H9 (cell line): ENCODE measurements at regions not wholly inside any gene's neighbourhood (a gene's known extent, or its start where the extent isn't known, plus 50 kb on each side); places are given as distances from the start of the nearest gene placed in this dataset.

Source experiments
- DNase-seq: peaks from one replicate; pipeline ENCODE4 v3.0.0-alpha.2; 2017
- H2AFZ ChIP-seq: one replicate; pipeline ENCODE4 v1.6.1; 2013; ENCODE audit warnings: mild to moderate bottlenecking, low read length, control low read depth, moderate library complexity
- H2AK5ac ChIP-seq: 2 replicates; pipeline ENCODE4 v1.6.1; 2013; ENCODE audit warnings: low read length, control low read depth, mixed read lengths; ENCODE audit not compliant: insufficient read length
- H2BK120ac ChIP-seq: one replicate; pipeline ENCODE4 v1.6.1; 2013; ENCODE audit warnings: low read depth, mild to moderate bottlenecking, low read length, control low read depth, inconsistent platforms; ENCODE audit not compliant: poor library complexity, severe bottlenecking
- H2BK12ac ChIP-seq: 2 replicates; pipeline ENCODE4 v1.6.1; 2013; ENCODE audit warnings: low read length, control low read depth, mixed read lengths, low read depth; ENCODE audit not compliant: insufficient read length
- H2BK15ac ChIP-seq: 2 replicates; pipeline ENCODE4 v1.6.1; 2013; ENCODE audit warnings: low read depth, low read length, control low read depth
- H2BK20ac ChIP-seq: one replicate; pipeline ENCODE4 v1.6.1; 2013; ENCODE audit warnings: low read depth, mild to moderate bottlenecking, low read length, control low read depth, inconsistent platforms; ENCODE audit not compliant: poor library complexity, severe bottlenecking
- H2BK5ac ChIP-seq: 2 replicates; pipeline ENCODE4 v1.6.1; 2013; ENCODE audit warnings: low read length, control low read depth, mixed read lengths; ENCODE audit not compliant: insufficient read length
- H3K14ac ChIP-seq: 2 replicates; pipeline ENCODE4 v1.6.1; 2013; ENCODE audit warnings: low read length, control low read depth; ENCODE audit not compliant: insufficient read depth
- H3K18ac ChIP-seq: 2 replicates; pipeline ENCODE4 v1.6.1; 2013; ENCODE audit warnings: low read depth, mild to moderate bottlenecking, mixed read lengths, low read length, control low read depth; ENCODE audit not compliant: insufficient read length
- H3K23ac ChIP-seq: 2 replicates; pipeline ENCODE4 v1.6.1; 2013; ENCODE audit warnings: low read length, control low read depth, mixed read lengths, low read depth; ENCODE audit not compliant: insufficient read length
- H3K23me2 ChIP-seq: 2 replicates; pipeline ENCODE4 v1.6.1; 2013; ENCODE audit warnings: low read depth, mild to moderate bottlenecking, mixed read lengths, low read length, control low read depth; ENCODE audit not compliant: insufficient read length, poor library complexity, severe bottlenecking
- H3K27ac ChIP-seq: 2 replicates; pipeline ENCODE4 v1.5.1; 2013; ENCODE audit warnings: low read length, control low read depth, mixed read lengths, low read depth; ENCODE audit not compliant: insufficient read length
- H3K27me3 ChIP-seq: 2 replicates; pipeline ENCODE4 v1.6.1; 2013; ENCODE audit warnings: low read length, control low read depth, inconsistent platforms; ENCODE audit not compliant: insufficient read depth
- H3K4ac ChIP-seq: 2 replicates; pipeline ENCODE4 v1.6.1; 2013; ENCODE audit warnings: low read depth, mild to moderate bottlenecking, control low read depth, inconsistent platforms, low read length, moderate library complexity
- H3K4me1 ChIP-seq: 2 replicates; pipeline ENCODE4 v1.6.1; 2013; ENCODE audit warnings: low read length, control low read depth, inconsistent platforms; ENCODE audit not compliant: insufficient read depth
- H3K4me2 ChIP-seq: 2 replicates; pipeline ENCODE4 v1.6.1; 2013; ENCODE audit warnings: low read length, control low read depth, mixed read lengths; ENCODE audit not compliant: insufficient read length, insufficient read depth
- H3K56ac ChIP-seq: 2 replicates; pipeline ENCODE4 v1.6.1; 2013; ENCODE audit warnings: low read depth, mild to moderate bottlenecking, mixed read lengths, low read length, control low read depth; ENCODE audit not compliant: insufficient read length
- H3K79me1 ChIP-seq: 2 replicates; pipeline ENCODE4 v1.6.1; 2013; ENCODE audit warnings: low read depth, mild to moderate bottlenecking, moderate library complexity, low read length, control low read depth, inconsistent platforms; ENCODE audit not compliant: insufficient read depth, poor library complexity, severe bottlenecking
- H3K79me2 ChIP-seq: 2 replicates; pipeline ENCODE4 v1.6.1; 2013; ENCODE audit warnings: low read length, control low read depth, inconsistent platforms; ENCODE audit not compliant: insufficient read depth
- H3K9ac ChIP-seq: 2 replicates; pipeline ENCODE4 v1.6.1; 2013; ENCODE audit warnings: low read length, control low read depth, mixed read lengths; ENCODE audit not compliant: insufficient read length; ENCODE audit errors: extremely low read depth
- H3K9me3 ChIP-seq: one replicate; pipeline ENCODE4 v1.6.1; 2013; ENCODE audit warnings: low read depth, low read length, inconsistent platforms; ENCODE audit not compliant: control insufficient read depth
- H3T11ph ChIP-seq: one replicate; pipeline ENCODE4 v1.6.1; 2013; ENCODE audit warnings: mild to moderate bottlenecking, low read length, control low read depth, inconsistent platforms
- H4K20me1 ChIP-seq: one replicate; pipeline ENCODE4 v1.6.1; 2013; ENCODE audit not compliant: control insufficient read depth, insufficient read length, insufficient read depth
- H4K5ac ChIP-seq: 2 replicates; pipeline ENCODE4 v1.6.1; 2013; ENCODE audit warnings: low read depth, mild to moderate bottlenecking, mixed read lengths, low read length, control low read depth; ENCODE audit not compliant: insufficient read length
- H4K8ac ChIP-seq: replicated peaks from 2 replicates; pipeline ENCODE4 v1.6.1; 2013; ENCODE audit warnings: low read length, control low read depth, mixed read lengths, low read depth; ENCODE audit not compliant: insufficient read length
- H4K91ac ChIP-seq: 2 replicates; pipeline ENCODE4 v1.6.1; 2013; ENCODE audit warnings: low read depth, mild to moderate bottlenecking, moderate library complexity, mixed read lengths, low read length, control low read depth; ENCODE audit not compliant: insufficient read length
- H3K27ac Mint-ChIP-seq, 3 experiments: 2 replicates in 2 of 3; 3 replicates in 1 of 3; pipeline ENCODE4 v1.8.0; 2020 to 2021; ENCODE audit warnings: mixed read lengths in 3 of 3, mild to moderate bottlenecking in 1 of 3, moderate library complexity in 1 of 3
- H3K27me3 Mint-ChIP-seq: 2 replicates; pipeline ENCODE4 v1.8.0; 2021; ENCODE audit warnings: low read depth, mild to moderate bottlenecking, moderate library complexity, mixed read lengths
- H3K36me3 Mint-ChIP-seq, 3 experiments: 2 replicates in 2 of 3; 3 replicates in 1 of 3; pipeline ENCODE4 v1.8.0; 2020 to 2021; ENCODE audit warnings: low read depth in 3 of 3, mixed read lengths in 3 of 3; ENCODE audit not compliant: insufficient read depth in 1 of 3
- H3K4me1 Mint-ChIP-seq, 2 experiments: 2 replicates each; pipeline ENCODE4 v1.8.0; 2020; ENCODE audit warnings: mixed read lengths in 2 of 2
- H3K4me3 Mint-ChIP-seq, 2 experiments: 2 replicates in 1 of 2; 3 replicates in 1 of 2; pipeline ENCODE4 v1.8.0; 2020 to 2021; ENCODE audit warnings: mild to moderate bottlenecking in 2 of 2, mixed read lengths in 2 of 2, moderate library complexity in 1 of 2
- H3K9me3 Mint-ChIP-seq, 2 experiments: 2 replicates in 1 of 2; 3 replicates in 1 of 2; pipeline ENCODE4 v1.8.0; 2020; ENCODE audit warnings: mild to moderate bottlenecking in 2 of 2, mixed read lengths in 2 of 2, moderate library complexity in 1 of 2
- CTCF ChIP-seq: fragments of 200-600 bp; sonication (generic); conservative IDR thresholded peaks from 3 replicates; pipeline ENCODE4 v1.8.0; 2021; ENCODE audit warnings: antibody characterized with exemption, mild to moderate bottlenecking

- H3K4ac ChIP-seq: no peak overlapping the region
- H2BK120ac ChIP-seq: no peak overlapping the region
- no peaks in the 10 kb centered on the region for H4K20me1 ChIP-seq
- Mint-ChIP-seq H3K9me3 (peaks cover 3 to 11% of the 10 kb centered on the region in 2 experiments; a peak in 4 of 5 replicates), H3K4me3 (no peak overlapping the region), H3K4me1 (peaks cover 0 to 2% of the 10 kb centered on the region in 2 experiments; a peak in 1 of 4 replicates), H3K27me3 (peaks cover 1% of the 10 kb centered on the region; the same call in 1 of the 2 replicates), H3K36me3 (peaks cover 3 to 11% (median 3%) of the 10 kb centered on the region in 3 experiments; a peak in 4 of 7 replicates), H3K27ac (no peak overlapping the region)
- no peak overlapping the region for H2AK5ac ChIP-seq
- H3K9me3 ChIP-seq: no peaks in the 10 kb centered on the region
- H4K91ac ChIP-seq: no peak overlapping the region
- no peaks in the 10 kb centered on the region for H3K27me3 ChIP-seq
- no peaks in the 10 kb centered on the region for H3K23me2 ChIP-seq
- no peak overlapping the region for H2BK5ac ChIP-seq
- no peak overlapping the region for H3K9ac ChIP-seq
- no peak overlapping the region for H2AFZ ChIP-seq
- no peak overlapping the region for H3K18ac ChIP-seq
- no peaks in the 10 kb centered on the region for H3K79me1 ChIP-seq
- H3K79me2 ChIP-seq: no peaks in the 10 kb centered on the region
- no peak for DNase-seq
- H3K4me1 ChIP-seq: no peaks in the 10 kb centered on the region
- no peak overlapping the region for H3K14ac ChIP-seq
- no peak overlapping the region for H3K23ac ChIP-seq
- no peak overlapping the region for H3K4me2 ChIP-seq
- no peak overlapping the region for H4K5ac ChIP-seq
- no peak overlapping the region for H3T11ph ChIP-seq
- H4K8ac ChIP-seq: no peak overlapping the region
- no peak overlapping the region for H2BK12ac ChIP-seq
- H3K27ac ChIP-seq: no peak overlapping the region
- no peak overlapping the region for H2BK20ac ChIP-seq
- H3K56ac ChIP-seq: no peak overlapping the region
- no peak overlapping the region for H2BK15ac ChIP-seq
- TF ChIP-seq CTCF: no peak
Measured at GRCh38 chr4:125702406-125702805, 387.7 kb downstream of the FAT4 start.
